ENCODE measurements at regions not wholly inside any gene's neighbourhood (a gene's known extent, or its start where the extent isn't known, plus 50 kb on each side); places are given as distances from the start of the nearest gene placed in this dataset.
"Not testable (repeated sequence)": the region's sequence is repeated elsewhere in the genome, so short reads cannot be mapped to it uniquely, and the experiment has no call there.

DNA sequence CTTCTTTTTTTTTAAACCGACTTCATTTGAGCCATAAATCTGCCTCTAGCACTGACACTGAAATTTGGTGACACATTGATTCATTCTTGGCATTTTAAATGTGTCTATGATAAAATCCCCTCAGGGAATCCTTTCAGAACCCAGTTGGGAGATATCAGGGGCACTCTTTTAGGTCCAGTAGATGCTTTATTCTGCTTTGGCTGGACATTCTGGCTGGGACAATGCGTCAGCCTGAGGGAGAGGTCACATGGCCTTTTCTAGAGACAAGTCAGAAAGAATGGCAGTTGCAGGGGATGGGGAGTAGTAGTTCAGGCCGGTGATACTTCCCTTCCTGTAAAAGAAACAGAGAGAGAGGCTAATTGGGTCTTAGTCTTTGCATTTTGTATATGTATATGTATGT, 63.1 kb downstream of the TRIM43 start:
- not testable (repeated sequence) for H3K4me3 ChIP-seq (ENCODE audit: low read length in 2 of 2); H3K36me3 ChIP-seq (replicated peaks in 1 of 2; ENCODE audit: control insufficient read depth in 2 of 2, insufficient read depth in 2 of 2, low read length in 2 of 2); H3K79me1 ChIP-seq (ENCODE audit: low read depth, low read length); H3K27ac ChIP-seq (replicated peaks; ENCODE audit: low read length); H4K8ac ChIP-seq (ENCODE audit: low read depth, low read length); H2BK12ac ChIP-seq (ENCODE audit: low read length); H3K4ac ChIP-seq (ENCODE audit: low read length); H2AK5ac ChIP-seq (ENCODE audit: low read depth, low read length); H3K23ac ChIP-seq (ENCODE audit: low read depth, low read length, poor library complexity); H3K18ac ChIP-seq (ENCODE audit: low read length); H2BK15ac ChIP-seq (ENCODE audit: low read length); H3K27me3 ChIP-seq (ENCODE audit: control insufficient read depth in 3 of 3, insufficient read depth in 3 of 3, low read depth in 1 of 3, low read length in 3 of 3); DNase-seq (ENCODE audit: low spot score); H3K9me3 ChIP-seq (replicated peaks in 1 of 2; ENCODE audit: control insufficient read depth in 2 of 2, insufficient read depth in 1 of 2, low read depth in 1 of 2, low read length in 2 of 2); H3K4me1 ChIP-seq (ENCODE audit: control insufficient read depth in 2 of 2, insufficient read depth in 1 of 2, low read depth in 1 of 2, low read length in 2 of 2); H3K4me2 ChIP-seq (ENCODE audit: insufficient read depth, low read length, poor library complexity, severe bottlenecking); H3K9ac ChIP-seq (ENCODE audit: low read depth, low read length, poor library complexity); H2AFZ ChIP-seq (ENCODE audit: low read length); H3K14ac ChIP-seq (ENCODE audit: low read length); H4K91ac ChIP-seq (ENCODE audit: low read depth, low read length, poor library complexity); H2BK120ac ChIP-seq (ENCODE audit: low read depth, low read length); H2BK5ac ChIP-seq (ENCODE audit: low read length)
- no CpG with 5 or more reads among the region's 3 CpGs for WGBS, 2 donors (ENCODE audit: extremely low coverage in 2 of 2, insufficient read length in 2 of 2, insufficient replicate concordance in 1 of 2)

GRCh38 chr2:95656553-95656952, 64.8 kb downstream of the TRIM43 start:
- not testable (repeated sequence) for H3K27me3 ChIP-seq (ENCODE audit: control insufficient read depth in 3 of 3, insufficient read depth in 3 of 3, low read depth in 1 of 3, low read length in 3 of 3); H3K4me1 ChIP-seq (ENCODE audit: control insufficient read depth in 2 of 2, insufficient read depth in 1 of 2, low read depth in 1 of 2, low read length in 2 of 2); DNase-seq (ENCODE audit: low spot score); H3K4me2 ChIP-seq (ENCODE audit: insufficient read depth, low read length, poor library complexity, severe bottlenecking); H3K9me3 ChIP-seq (replicated peaks in 1 of 2; ENCODE audit: control insufficient read depth in 2 of 2, insufficient read depth in 1 of 2, low read depth in 1 of 2, low read length in 2 of 2); H3K14ac ChIP-seq (ENCODE audit: low read length); H4K8ac ChIP-seq (ENCODE audit: low read depth, low read length); H4K91ac ChIP-seq (ENCODE audit: low read depth, low read length, poor library complexity); H2BK5ac ChIP-seq (ENCODE audit: low read length); H2AK5ac ChIP-seq (ENCODE audit: low read depth, low read length); H3K4ac ChIP-seq (ENCODE audit: low read length); H3K23ac ChIP-seq (ENCODE audit: low read depth, low read length, poor library complexity); H2AFZ ChIP-seq (ENCODE audit: low read length); H2BK12ac ChIP-seq (ENCODE audit: low read length); H3K36me3 ChIP-seq (replicated peaks in 1 of 2; ENCODE audit: control insufficient read depth in 2 of 2, insufficient read depth in 2 of 2, low read length in 2 of 2); H3K27ac ChIP-seq (replicated peaks; ENCODE audit: low read length); H2BK15ac ChIP-seq (ENCODE audit: low read length); H3K79me1 ChIP-seq (ENCODE audit: low read depth, low read length); H2BK120ac ChIP-seq (ENCODE audit: low read depth, low read length); H3K9ac ChIP-seq (ENCODE audit: low read depth, low read length, poor library complexity); H3K4me3 ChIP-seq (ENCODE audit: low read length in 2 of 2); H3K18ac ChIP-seq (ENCODE audit: low read length)
- WGBS, 2 donors (ENCODE audit: extremely low coverage in 2 of 2, insufficient read length in 2 of 2, insufficient replicate concordance in 1 of 2) = no CpG with 5 or more reads among the region's 1 CpG

DNA sequence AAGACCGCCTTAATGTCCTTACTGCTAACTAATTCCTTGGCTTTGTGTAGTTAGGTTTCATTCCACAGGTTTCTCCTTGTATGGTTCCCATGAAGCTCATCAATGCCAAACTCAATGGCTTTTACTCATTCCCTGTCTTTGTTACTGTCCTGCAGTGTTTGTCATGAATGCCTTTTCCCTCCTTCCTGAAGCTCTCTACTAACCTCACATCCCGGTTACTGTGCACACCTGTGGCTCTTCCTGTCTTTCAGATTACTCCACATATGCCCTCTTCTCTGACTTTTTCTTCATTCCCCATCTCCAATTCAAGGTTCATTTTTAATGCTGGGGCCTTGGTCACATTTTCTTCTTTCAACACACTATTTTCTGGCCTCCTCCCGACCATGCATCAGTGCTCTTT, 66.1 kb downstream of the TRIM43 start:
- not testable (repeated sequence) for H3K18ac ChIP-seq (ENCODE audit: low read length); H2BK15ac ChIP-seq (ENCODE audit: low read length); H2AFZ ChIP-seq (ENCODE audit: low read length); H2BK120ac ChIP-seq (ENCODE audit: low read depth, low read length); H3K4me3 ChIP-seq (ENCODE audit: low read length in 2 of 2); H3K79me1 ChIP-seq (ENCODE audit: low read depth, low read length); H3K23ac ChIP-seq (ENCODE audit: low read depth, low read length, poor library complexity); H3K27me3 ChIP-seq (ENCODE audit: control insufficient read depth in 3 of 3, insufficient read depth in 3 of 3, low read depth in 1 of 3, low read length in 3 of 3); DNase-seq (ENCODE audit: low spot score); H4K91ac ChIP-seq (ENCODE audit: low read depth, low read length, poor library complexity); H2AK5ac ChIP-seq (ENCODE audit: low read depth, low read length); H2BK5ac ChIP-seq (ENCODE audit: low read length); H4K8ac ChIP-seq (ENCODE audit: low read depth, low read length); H3K36me3 ChIP-seq (replicated peaks in 1 of 2; ENCODE audit: control insufficient read depth in 2 of 2, insufficient read depth in 2 of 2, low read length in 2 of 2); H3K9ac ChIP-seq (ENCODE audit: low read depth, low read length, poor library complexity); H2BK12ac ChIP-seq (ENCODE audit: low read length); H3K27ac ChIP-seq (replicated peaks; ENCODE audit: low read length); H3K14ac ChIP-seq (ENCODE audit: low read length); H3K4me2 ChIP-seq (ENCODE audit: insufficient read depth, low read length, poor library complexity, severe bottlenecking); H3K4me1 ChIP-seq (ENCODE audit: control insufficient read depth in 2 of 2, insufficient read depth in 1 of 2, low read depth in 1 of 2, low read length in 2 of 2); H3K4ac ChIP-seq (ENCODE audit: low read length); H3K9me3 ChIP-seq (replicated peaks in 1 of 2; ENCODE audit: control insufficient read depth in 2 of 2, insufficient read depth in 1 of 2, low read depth in 1 of 2, low read length in 2 of 2)
- WGBS, 2 donors (ENCODE audit: extremely low coverage in 2 of 2, insufficient read length in 2 of 2, insufficient replicate concordance in 1 of 2) = no CpG with 5 or more reads among the region's 3 CpGs

DNA sequence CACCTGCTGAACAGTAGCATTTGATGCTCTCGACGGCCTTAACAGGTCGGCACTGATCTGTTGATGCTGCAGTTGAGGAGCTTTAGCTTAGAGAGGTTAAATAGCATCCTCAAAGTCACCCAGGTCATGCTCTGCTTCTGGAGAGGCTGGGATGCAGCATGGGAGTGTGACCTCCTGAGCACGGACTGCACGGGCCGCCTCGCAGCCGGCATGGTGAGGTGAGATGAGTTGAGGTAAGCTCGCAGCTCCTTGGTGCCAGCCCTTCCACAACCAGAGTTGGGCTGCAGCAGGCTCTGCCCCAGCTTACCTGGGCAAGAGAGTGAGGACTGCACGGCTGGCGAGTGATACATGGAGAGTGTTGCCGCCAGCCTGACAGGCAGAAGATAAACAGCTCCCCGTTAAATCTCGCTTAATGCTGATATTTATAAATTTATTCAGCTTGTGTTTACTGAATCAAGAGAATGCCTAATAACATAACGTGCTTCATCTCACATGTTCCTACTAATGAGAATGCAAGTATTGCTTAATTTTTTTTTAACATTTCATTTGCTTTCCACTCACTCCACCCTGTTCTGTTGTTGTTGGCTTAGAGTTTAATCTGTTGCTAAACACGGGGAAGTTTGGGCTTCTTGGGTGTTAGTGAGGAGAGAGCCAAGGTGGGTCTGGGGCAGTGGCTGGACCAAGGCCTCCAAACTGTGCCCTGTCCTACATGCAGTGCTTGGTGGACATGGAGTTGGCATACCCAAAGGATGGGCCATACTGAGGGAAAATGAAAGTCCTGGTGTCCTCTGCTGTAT, 69.2 kb downstream of the TRIM43 start:
- H3K18ac ChIP-seq (ENCODE audit: low read length) = peak overlapping the region; percentile 80
- H3K4me3 ChIP-seq (ENCODE audit: low read length in 2 of 2); H3K27me3 ChIP-seq (ENCODE audit: control insufficient read depth in 3 of 3, insufficient read depth in 3 of 3, low read depth in 1 of 3, low read length in 3 of 3); H4K8ac ChIP-seq (ENCODE audit: low read depth, low read length); H3K36me3 ChIP-seq (replicated peaks in 1 of 2; ENCODE audit: control insufficient read depth in 2 of 2, insufficient read depth in 2 of 2, low read length in 2 of 2); H2AFZ ChIP-seq (ENCODE audit: low read length); H3K27ac ChIP-seq (replicated peaks; ENCODE audit: low read length); H3K14ac ChIP-seq (ENCODE audit: low read length); H3K4me2 ChIP-seq (ENCODE audit: insufficient read depth, low read length, poor library complexity, severe bottlenecking); H3K9me3 ChIP-seq (replicated peaks in 1 of 2; ENCODE audit: control insufficient read depth in 2 of 2, insufficient read depth in 1 of 2, low read depth in 1 of 2, low read length in 2 of 2); H4K91ac ChIP-seq (ENCODE audit: low read depth, low read length, poor library complexity); H2BK15ac ChIP-seq (ENCODE audit: low read length); H3K79me1 ChIP-seq (ENCODE audit: low read depth, low read length); H2BK5ac ChIP-seq (ENCODE audit: low read length); H2AK5ac ChIP-seq (ENCODE audit: low read depth, low read length); H3K9ac ChIP-seq (ENCODE audit: low read depth, low read length, poor library complexity); DNase-seq (ENCODE audit: low spot score); H3K23ac ChIP-seq (ENCODE audit: low read depth, low read length, poor library complexity); H2BK120ac ChIP-seq (ENCODE audit: low read depth, low read length); H3K4ac ChIP-seq (ENCODE audit: low read length): not testable (repeated sequence)
- peak overlapping the region; percentile 0 for H2BK12ac ChIP-seq (ENCODE audit: low read length)
- no CpG with 5 or more reads among the region's 16 CpGs for WGBS, 2 donors (ENCODE audit: extremely low coverage in 2 of 2, insufficient read length in 2 of 2, insufficient replicate concordance in 1 of 2)
- H3K4me1 ChIP-seq (ENCODE audit: control insufficient read depth in 2 of 2, insufficient read depth in 1 of 2, low read depth in 1 of 2, low read length in 2 of 2) = peaks cover 18 to 19% of the 10 kb centered on the region in 2 donors
